ENCODE measurements at regions not wholly inside any gene's neighbourhood (a gene's known extent, or its start where the extent isn't known, plus 50 kb on each side); places are given as distances from the start of the nearest gene placed in this dataset.
"Not testable (repeated sequence)": the region's sequence is repeated elsewhere in the genome, so short reads cannot be mapped to it uniquely, and the experiment has no call there.

- Histone ChIP-seq H3K4me1 (replicated peaks in 1 of 2) (peaks cover 0 to 5% of the 10 kb centered on the region in 2 donors), H3K27ac (no peak overlapping the region), H3K4me3 (no peak overlapping the region)
- no peak for ATAC-seq (replicated peaks in 6 of 8)
- 43 to 100% (median 87%) methylated on average over 1 to 2 of the region's 2 CpGs; no CpG with 5 or more reads in 2 of the 10 experiments for WGBS, 10 experiments
- in situ Hi-C loops (cut with MboI; ENCODE audit: low pct_unique_long_range_greater_than_20kb in 2 of 9, low sequenced_read_pairs in 9 of 9, unreplicated experiment in 9 of 9), result no loop called here
Measured at GRCh38 chr3:145893331-145893730, 267.7 kb downstream of the PLOD2 start.

GRCh38 chr3:145898487-145898886 is 262.5 kb downstream of the PLOD2 start:
- ATAC-seq (replicated peaks in 6 of 8), result peak in 5 of 8 experiments; percentile 25 to 70 (median 54)
- Histone ChIP-seq H3K27ac (no peak overlapping the region), H3K4me3 (no peak overlapping the region)

GRCh38 chr3:145899241-145899640 is 261.7 kb downstream of the PLOD2 start:
- in situ Hi-C loops (cut with MboI; ENCODE audit: low pct_unique_long_range_greater_than_20kb in 2 of 9, low sequenced_read_pairs in 9 of 9, unreplicated experiment in 9 of 9), result no loop called here
- Histone ChIP-seq H3K4me3 (no peak overlapping the region), H3K27ac (no peak overlapping the region), H3K4me1 (replicated peaks in 1 of 2) (no peaks in the 10 kb centered on the region)
- 32 to 100% (median 46%) methylated on average over 1 to 4 of the region's 4 CpGs; no CpG with 5 or more reads in 1 of the 10 experiments for WGBS, 10 experiments
- ATAC-seq (replicated peaks in 6 of 8), result peak in 1 of 8 experiments; percentile 42

More at GRCh38 chr3:145898487-145898886, 262.5 kb downstream of the PLOD2 start:
- H3K4me1 ChIP-seq (replicated peaks in 1 of 2), result no peaks in the 10 kb centered on the region
- whole genome bisulfite sequencing, 10 experiments, result 9 to 94% (median 45%) methylated on average over 1 to 3 of the region's 3 CpGs
- in situ Hi-C loops (cut with MboI; ENCODE audit: low pct_unique_long_range_greater_than_20kb in 2 of 9, low sequenced_read_pairs in 9 of 9, unreplicated experiment in 9 of 9), result no loop called here

- Histone ChIP-seq H3K4me3 (no peak overlapping the region), H3K27ac (no peak overlapping the region), H3K4me1 (replicated peaks in 1 of 2) (no peaks in the 10 kb centered on the region)
- 13 to 100% (median 68%) methylated on average over 1 to 3 of the region's 3 CpGs; no CpG with 5 or more reads in 2 of the 10 experiments for WGBS, 10 experiments
- in situ Hi-C loops (cut with MboI; ENCODE audit: low pct_unique_long_range_greater_than_20kb in 2 of 9, low sequenced_read_pairs in 9 of 9, unreplicated experiment in 9 of 9), result no loop called here
- no peak for ATAC-seq (replicated peaks in 6 of 8)
Measured at GRCh38 chr3:145900056-145900829, 260.7 kb downstream of the PLOD2 start.

- Histone ChIP-seq H3K27ac (no peak overlapping the region), H3K4me1 (replicated peaks in 1 of 2) (no peaks in the 10 kb centered on the region), H3K4me3 (no peak overlapping the region)
- 0 to 83% (median 40%) methylated on average over 1 of the region's 1 CpG; no CpG with 5 or more reads in 3 of the 10 experiments for WGBS, 10 experiments
- in situ Hi-C loops (cut with MboI; ENCODE audit: low pct_unique_long_range_greater_than_20kb in 2 of 9, low sequenced_read_pairs in 9 of 9, unreplicated experiment in 9 of 9), result no loop called here
- ATAC-seq (replicated peaks in 6 of 8), result no peak
Measured at GRCh38 chr3:145902166-145902565, 258.8 kb downstream of the PLOD2 start.

- no peak overlapping the region for H3K27ac ChIP-seq
- in situ Hi-C loops (cut with MboI; ENCODE audit: low pct_unique_long_range_greater_than_20kb in 2 of 9, low sequenced_read_pairs in 9 of 9, unreplicated experiment in 9 of 9), result no loop called here
- H3K4me1 ChIP-seq (replicated peaks in 1 of 2), result no peaks in the 10 kb centered on the region
- no peak for ATAC-seq (replicated peaks in 6 of 8)
- 60 to 100% (median 70%) methylated on average over 1 to 5 of the region's 12 CpGs; no CpG with 5 or more reads in 6 of the 10 experiments for WGBS, 10 experiments
- no peak overlapping the region for H3K4me3 ChIP-seq
Measured at GRCh38 chr3:145903472-145904013, 257.4 kb downstream of the PLOD2 start.

GRCh38 chr3:145904138-145904537 is 256.8 kb downstream of the PLOD2 start:
- in situ Hi-C loops (cut with MboI; ENCODE audit: low pct_unique_long_range_greater_than_20kb in 2 of 9, low sequenced_read_pairs in 9 of 9, unreplicated experiment in 9 of 9), result no loop called here
- ATAC-seq (replicated peaks in 6 of 8), result no peak
- no peak overlapping the region for H3K27ac ChIP-seq
- 0 to 100% (median 94%) methylated on average over 1 to 7 of the region's 7 CpGs; no CpG with 5 or more reads in 6 of the 10 experiments for WGBS, 10 experiments
- no peak overlapping the region for H3K4me3 ChIP-seq
- no peaks in the 10 kb centered on the region for H3K4me1 ChIP-seq (replicated peaks in 1 of 2)

GRCh38 chr3:145906301-145906700 is 254.7 kb downstream of the PLOD2 start:
- ATAC-seq (replicated peaks in 6 of 8), result no peak

GRCh38 chr3:145906755-145907154 is 254.2 kb downstream of the PLOD2 start:
- whole genome bisulfite sequencing, 10 experiments, result 0 to 100% (median 67%) methylated on average over 1 to 2 of the region's 2 CpGs; no CpG with 5 or more reads in 3 of the 10 experiments
- no peak for ATAC-seq (replicated peaks in 6 of 8)
- Histone ChIP-seq H3K4me3 (no peak overlapping the region), H3K27ac (no peak overlapping the region), H3K4me1 (replicated peaks in 1 of 2) (no peaks in the 10 kb centered on the region)
- in situ Hi-C loops (cut with MboI; ENCODE audit: low pct_unique_long_range_greater_than_20kb in 2 of 9, low sequenced_read_pairs in 9 of 9, unreplicated experiment in 9 of 9), result no loop called here

More at GRCh38 chr3:145906301-145906700, 254.7 kb downstream of the PLOD2 start:
- H3K4me3 ChIP-seq, result no peak overlapping the region
- no peak overlapping the region for H3K27ac ChIP-seq
- H3K4me1 ChIP-seq (replicated peaks in 1 of 2), result no peaks in the 10 kb centered on the region
- in situ Hi-C loops (cut with MboI; ENCODE audit: low pct_unique_long_range_greater_than_20kb in 2 of 9, low sequenced_read_pairs in 9 of 9, unreplicated experiment in 9 of 9), result no loop called here

GRCh38 chr3:145911016-145911415 is 250.0 kb downstream of the PLOD2 start:
- in situ Hi-C loops (cut with MboI; ENCODE audit: low pct_unique_long_range_greater_than_20kb in 2 of 9, low sequenced_read_pairs in 9 of 9, unreplicated experiment in 9 of 9), result no loop called here
- WGBS, 10 experiments, result 0 to 100% (median 75%) methylated on average over 1 to 2 of the region's 2 CpGs; no CpG with 5 or more reads in 1 of the 10 experiments
- no peaks in the 10 kb centered on the region for H3K4me1 ChIP-seq (replicated peaks in 1 of 2)
- H3K27ac ChIP-seq, result no peak overlapping the region
- no peak for ATAC-seq (replicated peaks in 6 of 8)
- H3K4me3 ChIP-seq, result no peak overlapping the region

GRCh38 chr3:145915787-145916186 is 245.2 kb downstream of the PLOD2 start:
- no peak overlapping the region for H3K4me3 ChIP-seq
- in situ Hi-C loops (cut with MboI; ENCODE audit: low pct_unique_long_range_greater_than_20kb in 2 of 9, low sequenced_read_pairs in 9 of 9, unreplicated experiment in 9 of 9), result no loop called here
- WGBS, 10 experiments, result 4 to 100% (median 73%) methylated on average over 1 to 3 of the region's 3 CpGs
- ATAC-seq (replicated peaks in 6 of 8), result no peak
- no peak overlapping the region for H3K27ac ChIP-seq
- no peaks in the 10 kb centered on the region for H3K4me1 ChIP-seq (replicated peaks in 1 of 2)

GRCh38 chr3:145927736-145928135 is 233.2 kb downstream of the PLOD2 start:
- H3K27ac ChIP-seq; in situ Hi-C loops (cut with MboI; ENCODE audit: low pct_unique_long_range_greater_than_20kb in 2 of 9, low sequenced_read_pairs in 9 of 9, unreplicated experiment in 9 of 9); ATAC-seq (replicated peaks in 6 of 8); H3K4me1 ChIP-seq (replicated peaks in 1 of 2); H3K4me3 ChIP-seq: not testable (repeated sequence)
- WGBS, 10 experiments, result 57 to 100% methylated on average over 1 to 3 of the region's 21 CpGs; no CpG with 5 or more reads in 8 of the 10 experiments

GRCh38 chr3:145936971-145937370 is 224.0 kb downstream of the PLOD2 start:
- H3K4me3 ChIP-seq, result no peak overlapping the region
- no peak overlapping the region for H3K27ac ChIP-seq
- no peaks in the 10 kb centered on the region for H3K4me1 ChIP-seq (replicated peaks in 1 of 2)
- in situ Hi-C loops (cut with MboI; ENCODE audit: low pct_unique_long_range_greater_than_20kb in 2 of 9, low sequenced_read_pairs in 9 of 9, unreplicated experiment in 9 of 9), result no loop called here
- ATAC-seq (replicated peaks in 6 of 8), result peak in 1 of 8 experiments; percentile 73
- 0 to 100% (median 87%) methylated on average over 1 to 6 of the region's 6 CpGs for WGBS, 10 experiments

Data from motor neuron (in vitro differentiated cells).